Testis (tissue), 2 donors: ENCODE measurements at regions not wholly inside any gene's neighbourhood (a gene's known extent, or its start where the extent isn't known, plus 50 kb on each side); places are given as distances from the start of the nearest gene placed in this dataset.

Source experiments
- CTCF ChIP-seq, 3 experiments: fragments of 450-650 bp in 2 of 3; fragments of 200-600 bp in 1 of 3; sonication (generic) in 1 of 3; IDR thresholded peaks; one replicate each; pipeline ENCODE4 v1.5.1; 2016 to 2019; ENCODE audit warnings: antibody characterized with exemption in 3 of 3, mild to moderate bottlenecking in 2 of 3, moderate library complexity in 1 of 3
- POLR2A ChIP-seq: fragments of 450-650 bp; IDR thresholded peaks from one replicate; pipeline ENCODE4 v1.6.1; 2017; ENCODE audit warnings: antibody characterized with exemption, mild to moderate bottlenecking, moderate library complexity

DNA sequence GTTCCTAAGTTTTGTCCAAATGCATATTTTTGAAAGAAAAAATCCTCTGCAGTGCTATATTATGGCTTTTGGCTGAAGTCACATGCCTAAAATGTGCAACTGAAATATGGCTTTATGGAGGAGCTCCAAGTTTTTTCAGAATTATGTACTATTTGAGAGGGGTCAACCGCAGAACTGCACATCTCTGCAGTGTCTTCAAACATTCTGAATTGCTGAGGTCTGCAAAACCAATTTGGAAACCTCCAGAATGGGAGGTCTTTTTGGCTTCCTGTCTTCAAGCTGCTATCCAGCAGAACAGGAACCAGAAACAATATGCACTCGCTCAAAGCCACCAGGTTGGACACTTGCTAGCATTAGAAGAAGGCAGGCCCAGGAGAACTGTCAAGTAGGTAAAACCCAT lies 376.0 kb upstream of the PAPPA start:
- TF ChIP-seq POLR2A = no peak
- no peak for TF ChIP-seq CTCF (IDR thresholded peaks at IDR 0.05)
